Posterior vena cava (tissue), 2 donors: ENCODE measurements at regions not wholly inside any gene's neighbourhood (a gene's known extent, or its start where the extent isn't known, plus 50 kb on each side); places are given as distances from the start of the nearest gene placed in this dataset.

Experiments
- DNase-seq: peaks from one replicate; pipeline ENCODE4 v3.0.0-alpha.2; 2020; ENCODE audit warnings: low spot score
- intact Hi-C, 2 donors: fragments of 100-400 bp; cut with DNase I; formaldehyde crosslinking; loops; one replicate each; pipeline versions ENCODE4 v1.14.1 to v1.14.2; 2022 to 2023
- donor health status: DM: yes; HTN: yes; CAD: no.
- donor health status: DM: yes; HTN: yes; CAD: no.

GRCh38 chr5:165094782-165095181 is 1589.4 kb downstream of the MAT2B start:
- DNase-seq: no peak
- intact Hi-C loops: no loop called here

- no peak for DNase-seq
- intact Hi-C loops: no loop called here
Measured at GRCh38 chr5:165101709-165102108, 1596.3 kb downstream of the MAT2B start.

GRCh38 chr5:165104611-165105010 is 1599.2 kb downstream of the MAT2B start:
- no peak for DNase-seq
- intact Hi-C loops: no loop called here

- intact Hi-C loops: no loop called here
- no peak for DNase-seq
Measured at GRCh38 chr5:165108809-165109208, 1603.4 kb downstream of the MAT2B start.

- intact Hi-C loops: no loop called here
- DNase-seq: no peak
Measured at GRCh38 chr5:165119175-165119574, 1613.8 kb downstream of the MAT2B start.

- intact Hi-C loops: no loop called here
- DNase-seq: no peak
Measured at GRCh38 chr5:165126598-165126997, 1621.2 kb downstream of the MAT2B start.

GRCh38 chr5:165127941-165128340 is 1622.5 kb downstream of the MAT2B start:
- intact Hi-C loops: no loop called here

GRCh38 chr5:165130656-165131055 is 1625.2 kb downstream of the MAT2B start:
- intact Hi-C loops: no loop called here
- DNase-seq: no peak

More at GRCh38 chr5:165127941-165128340, 1622.5 kb downstream of the MAT2B start:
- no peak for DNase-seq

GRCh38 chr5:165134155-165134554 is 1628.7 kb downstream of the MAT2B start:
- no peak for DNase-seq
- intact Hi-C loops: no loop called here

- DNase-seq: no peak
- intact Hi-C loops: no loop called here
Measured at GRCh38 chr5:165135565-165135964, 1630.1 kb downstream of the MAT2B start.

GRCh38 chr5:165137701-165138100 is 1632.3 kb downstream of the MAT2B start:
- intact Hi-C loops: no loop called here
- DNase-seq: no peak

- no peak for DNase-seq
- intact Hi-C loops: no loop called here
Measured at GRCh38 chr5:165138236-165138635, 1632.8 kb downstream of the MAT2B start.

- no peak for DNase-seq
- intact Hi-C loops: no loop called here
Measured at GRCh38 chr5:165139262-165139661, 1633.8 kb downstream of the MAT2B start.

- no peak for DNase-seq
- intact Hi-C loops: no loop called here
Measured at GRCh38 chr5:165139721-165140120, 1634.3 kb downstream of the MAT2B start.

- intact Hi-C loops: no loop called here
- DNase-seq: no peak
Measured at GRCh38 chr5:165143741-165144140, 1638.3 kb downstream of the MAT2B start.

GRCh38 chr5:165149431-165149830 is 1644.0 kb downstream of the MAT2B start:
- DNase-seq: no peak
- intact Hi-C loops: no loop called here

- no peak for DNase-seq
- intact Hi-C loops: no loop called here
Measured at GRCh38 chr5:165152058-165152457, 1646.6 kb downstream of the MAT2B start.

- DNase-seq: no peak
Measured at GRCh38 chr5:165157219-165157618, 1651.8 kb downstream of the MAT2B start.

GRCh38 chr5:165161204-165161603 is 1655.8 kb downstream of the MAT2B start:
- DNase-seq: no peak
- intact Hi-C loops: no loop called here

More at GRCh38 chr5:165157219-165157618, 1651.8 kb downstream of the MAT2B start:
- intact Hi-C loops: no loop called here

GRCh38 chr5:165163861-165164260 is 1658.4 kb downstream of the MAT2B start:
- DNase-seq: no peak
- intact Hi-C loops: no loop called here

- DNase-seq: no peak
- intact Hi-C loops: no loop called here
Measured at GRCh38 chr5:165173651-165174050, 1668.2 kb downstream of the MAT2B start.

- no peak for DNase-seq
- intact Hi-C loops: no loop called here
Measured at GRCh38 chr5:165175041-165175440, 1669.6 kb downstream of the MAT2B start.
